Ovary (tissue), 7 donors: ENCODE measurements at regions not wholly inside any gene's neighbourhood (a gene's known extent, or its start where the extent isn't known, plus 50 kb on each side); places are given as distances from the start of the nearest gene placed in this dataset.

Experiments used
- DNase-seq, 5 donors: peaks; one replicate each; pipeline ENCODE4 v3.0.0-alpha.2; 2019 to 2020
- H3K27ac ChIP-seq, 2 donors: fragments of 200-600 bp; one replicate each; pipeline versions ENCODE4 v1.5.1 to v1.8.0; 2019 to 2022
- H3K27me3 ChIP-seq: fragments of 200-600 bp; one replicate; pipeline ENCODE4 v1.8.0; 2022
- H3K36me3 ChIP-seq: fragments of 200-600 bp; sonication (generic); one replicate; pipeline ENCODE4 v1.5.1; 2019
- H3K4me1 ChIP-seq: one replicate; pipeline ENCODE4 v1.8.1; 2013; ENCODE audit warnings: mild to moderate bottlenecking, moderate library complexity; ENCODE audit not compliant: insufficient read depth
- H3K4me3 ChIP-seq: fragments of 200-600 bp; sonication (generic); one replicate; pipeline ENCODE4 v1.5.1; 2017
- H3K9me3 ChIP-seq, 2 donors: fragments of 200-600 bp in 1 of 2; sonication (generic) in 1 of 2; one replicate each; pipeline versions ENCODE4 v1.5.1 to v1.8.1; 2013 to 2019; ENCODE audit warnings: mild to moderate bottlenecking in 1 of 2, moderate library complexity in 1 of 2
- CTCF ChIP-seq, 3 donors: fragments of 450-650 bp in 2 of 3; fragments of 200-600 bp in 1 of 3; IDR thresholded peaks; one replicate each; pipeline versions ENCODE4 v1.5.1 to v1.8.0; 2016 to 2022; ENCODE audit warnings: antibody characterized with exemption in 3 of 3, mild to moderate bottlenecking in 1 of 3
- EP300 ChIP-seq: sonication (generic); formaldehyde crosslinking; IDR thresholded peaks from one replicate; pipeline ENCODE4 v1.6.1; 2017; ENCODE audit warnings: antibody characterized with exemption
- POLR2A ChIP-seq: fragments of 450-650 bp; IDR thresholded peaks from one replicate; pipeline ENCODE4 v1.6.1; 2017; ENCODE audit warnings: antibody characterized with exemption, mild to moderate bottlenecking, moderate library complexity
- WGBS, 3 donors: extraction: QIAGEN DNeasy Blood & Tissue Kit in 1 of 3; methylation state at CpG; one replicate each; pipeline versions ENCODE4 v1.1.5 to v1.1.7; 2013 to 2017; 5-methylcytosine and 5-hydroxymethylcytosine counted together
- intact Hi-C, 4 donors: fragments of 100-400 bp; cut with DNase I; formaldehyde crosslinking; loops; one replicate each; pipeline versions ENCODE4 v1.11.0 to v1.15.1; 2022 to 2023
- donor health status: DM: no; HTN: no; CAD: no; lungs with moderate emphysema.
- donor health status: DM: no; HTN: no; CAD: no.
- donor health status: Bipolar disorder and iron deficiency.
- donor health status: DM: no; HTN: no; CAD: no.
- donor health status: DM: yes; HTN: yes; CAD: no.

GRCh38 chr2:116911540-116911939, 903.0 kb upstream of the DDX18 start:
- TF ChIP-seq POLR2A (no peak), EP300 (no peak), CTCF (IDR thresholded peaks at IDR 0.05) (no peak)
- Histone ChIP-seq H3K4me1 (no peaks in the 10 kb centered on the region), H3K36me3 (no peaks in the 10 kb centered on the region), H3K27ac (no peak overlapping the region), H3K9me3 (no peaks in the 10 kb centered on the region), H3K4me3 (no peak overlapping the region), H3K27me3 (no peaks in the 10 kb centered on the region)
- DNase-seq, result no peak
- intact Hi-C loops, result no loop called here

GRCh38 chr2:116915673-116916072, 898.8 kb upstream of the DDX18 start:
- Histone ChIP-seq H3K9me3 (no peaks in the 10 kb centered on the region), H3K27me3 (no peaks in the 10 kb centered on the region), H3K27ac (no peak overlapping the region), H3K36me3 (no peaks in the 10 kb centered on the region), H3K4me3 (no peak overlapping the region), H3K4me1 (no peaks in the 10 kb centered on the region)
- WGBS, 3 donors, result 63 to 83% (median 74%) methylated on average over 1 of the region's 1 CpG
- TF ChIP-seq EP300, result no peak
- TF ChIP-seq POLR2A, result no peak
- no peak for TF ChIP-seq CTCF (IDR thresholded peaks at IDR 0.05)
- no peak for DNase-seq
- intact Hi-C loops, result no loop called here

- H3K4me3 ChIP-seq, result no peak overlapping the region
- TF ChIP-seq CTCF (IDR thresholded peaks at IDR 0.05) (no peak), POLR2A (no peak)
- no peaks in the 10 kb centered on the region for H3K36me3 ChIP-seq
- no peak overlapping the region for H3K27ac ChIP-seq
- H3K4me1 ChIP-seq, result no peaks in the 10 kb centered on the region
- intact Hi-C loops, result no loop called here
- no peaks in the 10 kb centered on the region for H3K27me3 ChIP-seq
- DNase-seq, result no peak
- no peaks in the 10 kb centered on the region for H3K9me3 ChIP-seq
These were observed 897.3 kb upstream of the DDX18 start for GRCh38 chr2:116917196-116917595.

GRCh38 chr2:116918574-116918973, 895.9 kb upstream of the DDX18 start:
- Histone ChIP-seq H3K27me3 (no peaks in the 10 kb centered on the region), H3K4me1 (no peaks in the 10 kb centered on the region), H3K27ac (no peak overlapping the region), H3K9me3 (no peaks in the 10 kb centered on the region), H3K36me3 (no peaks in the 10 kb centered on the region), H3K4me3 (no peak overlapping the region)
- intact Hi-C loops, result no loop called here
- TF ChIP-seq POLR2A (no peak), CTCF (IDR thresholded peaks at IDR 0.05) (no peak), EP300 (no peak)
- DNase-seq, result no peak
- 75 to 89% (median 87%) methylated on average over 4 of the region's 4 CpGs for WGBS, 3 donors

- Histone ChIP-seq H3K9me3 (no peaks in the 10 kb centered on the region), H3K27me3 (no peaks in the 10 kb centered on the region), H3K36me3 (no peaks in the 10 kb centered on the region), H3K4me3 (no peak overlapping the region), H3K4me1 (no peaks in the 10 kb centered on the region), H3K27ac (no peak overlapping the region)
- WGBS, 3 donors, result 28 to 60% (median 31%) methylated on average over 2 of the region's 2 CpGs
- no peak for DNase-seq
- TF ChIP-seq EP300 (no peak), POLR2A (no peak), CTCF (IDR thresholded peaks at IDR 0.05) (no peak)
- intact Hi-C loops, result no loop called here
These were observed 892.1 kb upstream of the DDX18 start for GRCh38 chr2:116922414-116922813.
